Activated T-cell treated with anti-CD3 and anti-CD28 coated beads for 1 hour (primary cell): ENCODE measurements at regions not wholly inside any gene's neighbourhood (a gene's known extent, or its start where the extent isn't known, plus 50 kb on each side); places are given as distances from the start of the nearest gene placed in this dataset.

ENCODE experiments used
- DNase-seq: peaks from one replicate; pipeline ENCODE4 v3.0.0-alpha.2; 2020; ENCODE audit warnings: low read depth

- no peak for DNase-seq
Observed at GRCh38 chr22:49192180-49192856, 635.4 kb downstream of the BRD1 start.

- DNase-seq, result no peak
Observed at GRCh38 chr22:49191506-49191980, 636.1 kb downstream of the BRD1 start.

- no peak for DNase-seq
Observed at GRCh38 chr22:49190816-49191505, 636.7 kb downstream of the BRD1 start.

GRCh38 chr22:49189871-49190270 lies 637.8 kb downstream of the BRD1 start:
- DNase-seq, result no peak

- no peak for DNase-seq
Observed at GRCh38 chr22:49188591-49188990, 639.1 kb downstream of the BRD1 start.

GRCh38 chr22:49188091-49188490 lies 639.6 kb downstream of the BRD1 start:
- no peak for DNase-seq

GRCh38 chr22:49186762-49187161 lies 640.9 kb downstream of the BRD1 start:
- DNase-seq, result no peak

- no peak for DNase-seq
Observed at GRCh38 chr22:49186293-49186692, 641.4 kb downstream of the BRD1 start.

GRCh38 chr22:49185312-49185969 lies 642.2 kb downstream of the BRD1 start:
- DNase-seq, result no peak

- DNase-seq, result no peak
Observed at GRCh38 chr22:49184736-49185135, 642.9 kb downstream of the BRD1 start.

- no peak for DNase-seq
Observed at GRCh38 chr22:49183826-49184216, 643.9 kb downstream of the BRD1 start.

GRCh38 chr22:49183208-49183825 lies 644.4 kb downstream of the BRD1 start:
- DNase-seq, result no peak

GRCh38 chr22:49182416-49182815 lies 645.3 kb downstream of the BRD1 start:
- DNase-seq, result no peak

GRCh38 chr22:49181942-49182341 lies 645.7 kb downstream of the BRD1 start:
- no peak for DNase-seq

- DNase-seq, result no peak
Observed at GRCh38 chr22:49181431-49181830, 646.2 kb downstream of the BRD1 start.

- DNase-seq, result no peak
Observed at GRCh38 chr22:49180683-49181024, 647.0 kb downstream of the BRD1 start.

GRCh38 chr22:49179886-49180682 lies 647.6 kb downstream of the BRD1 start:
- DNase-seq, result no peak

GRCh38 chr22:49179175-49179574 lies 648.5 kb downstream of the BRD1 start:
- DNase-seq, result no peak

GRCh38 chr22:49178246-49179005 lies 649.2 kb downstream of the BRD1 start:
- DNase-seq, result no peak

GRCh38 chr22:49177666-49178065 lies 650.0 kb downstream of the BRD1 start:
- no peak for DNase-seq

- no peak for DNase-seq
Observed at GRCh38 chr22:49176956-49177355, 650.7 kb downstream of the BRD1 start.
